Bronchial epithelial cell (primary cell): ENCODE measurements at regions not wholly inside any gene's neighbourhood (a gene's known extent, or its start where the extent isn't known, plus 50 kb on each side); places are given as distances from the start of the nearest gene placed in this dataset.

ENCODE experiments used
- DNase-seq: peaks from one replicate; pipeline ENCODE4 v3.0.0-alpha.2; 2010; ENCODE audit warnings: low read depth
- FAIRE-seq: peaks from 2 replicates; lab custom pipeline; 2011; peaks lifted over from hg19 to GRCh38; lab: Jason Lieb, UNC
- H3K27me3 ChIP-seq: 2 replicates; pipeline ENCODE4 v1.5.1; 2011; ENCODE audit warnings: low read length; ENCODE audit not compliant: control insufficient read depth, insufficient read depth
- H3K36me3 ChIP-seq: 2 replicates; pipeline ENCODE4 v1.5.1; 2011; ENCODE audit warnings: low read length; ENCODE audit not compliant: control insufficient read depth, insufficient read depth
- H3K4me3 ChIP-seq: 2 replicates; pipeline ENCODE4 v1.5.1; 2011; ENCODE audit warnings: mild to moderate bottlenecking, low read depth, low read length, control low read depth
- TF ChIP-seq, protein P1 (sequence below): IDR thresholded peaks from 2 replicates; pipeline ENCODE4 v1.5.1; 2011; ENCODE audit warnings: mild to moderate bottlenecking, moderate library complexity, low read length, control low read depth, inconsistent platforms; ENCODE audit not compliant: insufficient read depth, severe bottlenecking

DNA sequence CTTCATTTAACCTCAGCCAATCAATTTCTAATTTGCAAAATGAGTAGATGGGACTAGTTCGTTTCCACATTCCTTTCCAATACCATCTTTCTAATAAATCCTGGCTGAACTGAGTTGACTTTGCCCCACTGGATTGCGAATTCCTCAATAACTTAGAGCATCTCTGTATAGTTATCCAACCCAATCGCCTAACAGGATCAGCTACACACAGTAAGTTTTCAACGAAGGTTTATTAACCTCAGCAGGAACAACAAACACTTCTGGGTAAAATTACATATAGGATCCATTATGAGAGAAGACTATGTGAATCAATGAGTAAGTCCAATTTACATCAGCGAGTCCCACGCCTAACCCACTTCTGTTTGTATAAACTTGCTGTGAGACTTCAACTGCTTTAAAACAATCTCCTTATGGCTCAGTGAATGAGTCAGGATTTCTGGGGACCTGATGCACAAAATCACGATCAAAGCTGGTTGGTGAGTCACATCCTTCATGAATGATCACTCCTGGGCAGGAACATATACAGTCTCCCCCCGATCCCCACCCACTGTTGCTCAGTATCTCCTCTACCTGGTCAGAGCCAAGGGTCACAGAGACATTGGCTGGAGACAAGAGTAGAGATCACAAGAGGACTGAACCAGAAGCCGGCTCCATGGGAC lies 142.8 kb downstream of the EDEM1 start:
- Histone ChIP-seq H3K4me3 (no peak overlapping the region), H3K27me3 (no peaks in the 10 kb centered on the region), H3K36me3 (no peaks in the 10 kb centered on the region)
- peak; percentile 97 for DNase-seq
- TF ChIP-seq, protein P1, sequence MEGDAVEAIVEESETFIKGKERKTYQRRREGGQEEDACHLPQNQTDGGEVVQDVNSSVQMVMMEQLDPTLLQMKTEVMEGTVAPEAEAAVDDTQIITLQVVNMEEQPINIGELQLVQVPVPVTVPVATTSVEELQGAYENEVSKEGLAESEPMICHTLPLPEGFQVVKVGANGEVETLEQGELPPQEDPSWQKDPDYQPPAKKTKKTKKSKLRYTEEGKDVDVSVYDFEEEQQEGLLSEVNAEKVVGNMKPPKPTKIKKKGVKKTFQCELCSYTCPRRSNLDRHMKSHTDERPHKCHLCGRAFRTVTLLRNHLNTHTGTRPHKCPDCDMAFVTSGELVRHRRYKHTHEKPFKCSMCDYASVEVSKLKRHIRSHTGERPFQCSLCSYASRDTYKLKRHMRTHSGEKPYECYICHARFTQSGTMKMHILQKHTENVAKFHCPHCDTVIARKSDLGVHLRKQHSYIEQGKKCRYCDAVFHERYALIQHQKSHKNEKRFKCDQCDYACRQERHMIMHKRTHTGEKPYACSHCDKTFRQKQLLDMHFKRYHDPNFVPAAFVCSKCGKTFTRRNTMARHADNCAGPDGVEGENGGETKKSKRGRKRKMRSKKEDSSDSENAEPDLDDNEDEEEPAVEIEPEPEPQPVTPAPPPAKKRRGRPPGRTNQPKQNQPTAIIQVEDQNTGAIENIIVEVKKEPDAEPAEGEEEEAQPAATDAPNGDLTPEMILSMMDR: no peak
- FAIRE-seq: peak; percentile 93

DNA sequence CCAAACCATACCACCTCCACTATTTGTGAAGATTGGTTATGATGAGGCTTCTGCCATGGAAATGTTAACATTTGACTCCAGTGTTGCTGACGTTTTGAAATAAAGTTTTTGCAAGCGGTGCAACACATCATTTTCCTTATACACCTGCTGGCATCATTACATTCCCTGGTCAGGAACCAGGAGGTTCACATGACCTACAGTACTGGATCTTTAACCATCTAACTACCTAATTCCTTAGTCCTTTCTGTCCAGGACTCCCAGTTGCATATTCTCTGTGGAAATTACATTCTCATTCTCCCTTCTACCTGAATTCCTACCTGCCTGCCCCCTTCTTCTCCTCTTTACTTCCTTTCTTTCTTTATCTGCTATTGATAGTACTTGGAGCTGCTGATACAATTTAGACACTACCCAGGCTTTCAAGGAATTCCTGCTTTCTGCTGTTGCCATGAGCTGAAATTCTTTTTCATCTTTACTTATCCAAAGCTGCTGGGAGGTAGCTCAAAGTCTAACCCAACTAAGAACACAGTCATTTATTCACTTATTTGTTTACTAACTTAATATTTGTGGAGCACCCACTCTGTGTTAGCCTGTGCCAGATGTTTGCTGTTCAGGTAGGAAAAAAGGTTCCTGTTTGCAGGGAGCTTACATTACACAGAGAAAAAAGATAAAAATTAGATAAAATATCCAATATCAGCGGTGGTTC lies 144.2 kb downstream of the EDEM1 start:
- FAIRE-seq (no peak), DNase-seq (no peak)
- Histone ChIP-seq H3K4me3 (no peak overlapping the region), H3K27me3 (no peaks in the 10 kb centered on the region), H3K36me3 (no peaks in the 10 kb centered on the region)
- TF ChIP-seq, protein P1: no peak

- no peaks in the 10 kb centered on the region for H3K27me3 ChIP-seq
- DNase-seq: no peak
- no peak overlapping the region for H3K4me3 ChIP-seq
- TF ChIP-seq, protein P1: no peak
- no peak for FAIRE-seq
- no peaks in the 10 kb centered on the region for H3K36me3 ChIP-seq
Measured at GRCh38 chr3:5332270-5332956, 144.9 kb downstream of the EDEM1 start.

GRCh38 chr3:5339967-5340535 lies 152.5 kb downstream of the EDEM1 start:
- Histone ChIP-seq H3K4me3 (no peak overlapping the region), H3K36me3 (no peaks in the 10 kb centered on the region), H3K27me3 (no peaks in the 10 kb centered on the region)
- FAIRE-seq: no peak
- DNase-seq: no peak
- TF ChIP-seq, protein P1: no peak

GRCh38 chr3:5341610-5342009 lies 154.1 kb downstream of the EDEM1 start:
- Histone ChIP-seq H3K4me3 (no peak overlapping the region), H3K27me3 (no peaks in the 10 kb centered on the region), H3K36me3 (no peaks in the 10 kb centered on the region)
- TF ChIP-seq, protein P1: no peak
- DNase-seq: no peak
- no peak for FAIRE-seq
